IMR-90 (cell line): ENCODE measurements at regions not wholly inside any gene's neighbourhood (a gene's known extent, or its start where the extent isn't known, plus 50 kb on each side); places are given as distances from the start of the nearest gene placed in this dataset.

ENCODE experiments used
- BHLHE40 ChIP-seq: fragments of 150-350 bp; IDR thresholded peaks from 2 replicates; pipeline ENCODE4 v1.6.1; 2016; ENCODE audit warnings: mild to moderate bottlenecking, low read depth, low read length
- FOS ChIP-seq: fragments of 150-350 bp; IDR thresholded peaks from 2 replicates; pipeline ENCODE4 v1.6.1; 2016; ENCODE audit warnings: low read depth, low read length
- MAFK ChIP-seq: IDR thresholded peaks from 2 replicates; pipeline ENCODE4 v1.6.1; 2012; ENCODE audit warnings: low read depth, low read length, improper control_type of control experiment
- POLR2A ChIP-seq: IDR thresholded peaks from 2 replicates; pipeline ENCODE4 v1.6.1; 2012; ENCODE audit warnings: mild to moderate bottlenecking, low read depth, low read length
- SMC3 ChIP-seq: fragments of 150-350 bp; IDR thresholded peaks from 2 replicates; pipeline ENCODE4 v1.6.1; 2016; ENCODE audit warnings: low read depth, mild to moderate bottlenecking, antibody characterized with exemption, low read length, moderate library complexity
- TF ChIP-seq, protein P1 (sequence below): conservative IDR thresholded peaks from 2 replicates; pipeline ENCODE4 v1.5.1; 2012; ENCODE audit warnings: mild to moderate bottlenecking, low read depth, low read length, improper control_type of control experiment
- TF ChIP-seq, protein P2 (sequence below): fragments of 150-350 bp; IDR thresholded peaks from 2 replicates; pipeline ENCODE4 v1.6.1; 2017; ENCODE audit warnings: mild to moderate bottlenecking, antibody characterized with exemption, low read length, low read depth

DNA sequence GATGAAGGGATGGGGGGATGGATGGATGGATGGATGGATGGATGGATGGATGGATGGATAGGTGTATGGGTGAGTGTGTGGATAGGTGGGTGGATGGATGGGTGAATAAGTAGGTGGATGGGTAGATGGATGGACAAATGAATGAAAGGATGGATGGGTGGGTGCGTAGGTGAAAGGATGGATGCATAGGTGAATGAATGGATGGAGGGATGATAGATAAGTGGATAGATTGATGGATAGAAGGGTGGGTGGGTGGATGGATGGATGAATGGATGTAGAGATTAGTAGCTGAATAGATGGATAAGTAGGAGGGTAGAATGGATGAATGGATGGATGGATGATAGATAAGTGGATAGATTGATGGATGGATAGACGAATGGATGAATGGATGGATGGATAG is 152.7 kb downstream of the MN1 start:
- TF ChIP-seq, protein P1, sequence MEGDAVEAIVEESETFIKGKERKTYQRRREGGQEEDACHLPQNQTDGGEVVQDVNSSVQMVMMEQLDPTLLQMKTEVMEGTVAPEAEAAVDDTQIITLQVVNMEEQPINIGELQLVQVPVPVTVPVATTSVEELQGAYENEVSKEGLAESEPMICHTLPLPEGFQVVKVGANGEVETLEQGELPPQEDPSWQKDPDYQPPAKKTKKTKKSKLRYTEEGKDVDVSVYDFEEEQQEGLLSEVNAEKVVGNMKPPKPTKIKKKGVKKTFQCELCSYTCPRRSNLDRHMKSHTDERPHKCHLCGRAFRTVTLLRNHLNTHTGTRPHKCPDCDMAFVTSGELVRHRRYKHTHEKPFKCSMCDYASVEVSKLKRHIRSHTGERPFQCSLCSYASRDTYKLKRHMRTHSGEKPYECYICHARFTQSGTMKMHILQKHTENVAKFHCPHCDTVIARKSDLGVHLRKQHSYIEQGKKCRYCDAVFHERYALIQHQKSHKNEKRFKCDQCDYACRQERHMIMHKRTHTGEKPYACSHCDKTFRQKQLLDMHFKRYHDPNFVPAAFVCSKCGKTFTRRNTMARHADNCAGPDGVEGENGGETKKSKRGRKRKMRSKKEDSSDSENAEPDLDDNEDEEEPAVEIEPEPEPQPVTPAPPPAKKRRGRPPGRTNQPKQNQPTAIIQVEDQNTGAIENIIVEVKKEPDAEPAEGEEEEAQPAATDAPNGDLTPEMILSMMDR: no peak
- TF ChIP-seq MAFK (no peak), POLR2A (no peak), BHLHE40 (no peak), FOS (no peak), SMC3 (no peak)
- TF ChIP-seq, protein P2, sequence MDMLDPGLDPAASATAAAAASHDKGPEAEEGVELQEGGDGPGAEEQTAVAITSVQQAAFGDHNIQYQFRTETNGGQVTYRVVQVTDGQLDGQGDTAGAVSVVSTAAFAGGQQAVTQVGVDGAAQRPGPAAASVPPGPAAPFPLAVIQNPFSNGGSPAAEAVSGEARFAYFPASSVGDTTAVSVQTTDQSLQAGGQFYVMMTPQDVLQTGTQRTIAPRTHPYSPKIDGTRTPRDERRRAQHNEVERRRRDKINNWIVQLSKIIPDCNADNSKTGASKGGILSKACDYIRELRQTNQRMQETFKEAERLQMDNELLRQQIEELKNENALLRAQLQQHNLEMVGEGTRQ: no peak
